Adrenal gland (tissue), 9 donors: ENCODE measurements at regions not wholly inside any gene's neighbourhood (a gene's known extent, or its start where the extent isn't known, plus 50 kb on each side); places are given as distances from the start of the nearest gene placed in this dataset.
"Not testable (repeated sequence)": the region's sequence is repeated elsewhere in the genome, so short reads cannot be mapped to it uniquely, and the experiment has no call there.

ENCODE experiments used
- DNase-seq, 7 donors: peaks; one replicate each; pipeline ENCODE4 v3.0.0-alpha.2; 2019 to 2020
- H3K27ac ChIP-seq, 5 donors: fragments of 200-600 bp; sonication (generic) in 4 of 5; 1 replicate in 3 of 5; 2 replicates in 2 of 5; pipeline versions ENCODE4 v1.5.1 to v1.8.0; 2016 to 2020; ENCODE audit warnings: mild to moderate bottlenecking in 1 of 5
- H3K27me3 ChIP-seq: fragments of 200-600 bp; 2 replicates; pipeline ENCODE4 v1.8.0; 2021
- H3K36me3 ChIP-seq, 2 donors: fragments of 200-600 bp; replicated peaks in 1 of 2; 1 replicate in 1 of 2; 2 replicates in 1 of 2; pipeline versions ENCODE4 v1.5.1 to v1.8.0; 2018 to 2022
- H3K4me1 ChIP-seq, 2 donors: fragments of 200-600 bp; replicated peaks in 1 of 2; 1 replicate in 1 of 2; 2 replicates in 1 of 2; pipeline versions ENCODE4 v1.5.1 to v1.8.0; 2018 to 2021
- H3K4me3 ChIP-seq, 4 donors: fragments of 200-600 bp; sonication (generic) in 3 of 4; one replicate each; pipeline ENCODE4 v1.5.1; 2016 to 2018
- H3K9me3 ChIP-seq, 3 donors: fragments of 200-600 bp; sonication (generic) in 1 of 3; replicated peaks in 1 of 3; 1 replicate in 2 of 3; 2 replicates in 1 of 3; pipeline versions ENCODE4 v1.5.1 to v1.8.0; 2016 to 2021
- POLR2A ChIP-seq, 2 donors: fragments of 450-650 bp; IDR thresholded peaks; one replicate each; pipeline ENCODE4 v1.6.1; 2017; ENCODE audit warnings: antibody characterized with exemption in 2 of 2, mild to moderate bottlenecking in 2 of 2, moderate library complexity in 1 of 2
- WGBS, 4 donors: extraction: QIAGEN DNeasy Blood & Tissue Kit in 2 of 4; methylation state at CpG; one replicate each; pipeline versions ENCODE4 v1.1.5 to v1.1.7; 2013 to 2017; 5-methylcytosine and 5-hydroxymethylcytosine counted together
- intact Hi-C, 2 donors: fragments of 100-400 bp; cut with DNase I; formaldehyde crosslinking; loops; one replicate each; pipeline versions ENCODE4 v1.14.1 to v1.15.0; 2022 to 2023
- TF ChIP-seq, protein P1 (sequence below), 6 experiments: fragments of 450-650 bp in 4 of 6; fragments of 200-600 bp in 2 of 6; sonication (generic) in 1 of 6; IDR thresholded peaks; 1 replicate in 5 of 6; 2 replicates in 1 of 6; pipeline versions ENCODE4 v1.5.1 to v1.8.0; 2016 to 2021; ENCODE audit warnings: antibody characterized with exemption in 6 of 6, mild to moderate bottlenecking in 2 of 6, moderate library complexity in 1 of 6
- donor health status: healthy with polysubstance abuse.
- donor health status: Bipolar disorder and iron deficiency.
- donor health status: DM: yes; HTN: yes; CAD: no.
- donor health status: DM: no; HTN: no; CAD: no.
- donor health status: DM: no; HTN: no; CAD: no.

DNA sequence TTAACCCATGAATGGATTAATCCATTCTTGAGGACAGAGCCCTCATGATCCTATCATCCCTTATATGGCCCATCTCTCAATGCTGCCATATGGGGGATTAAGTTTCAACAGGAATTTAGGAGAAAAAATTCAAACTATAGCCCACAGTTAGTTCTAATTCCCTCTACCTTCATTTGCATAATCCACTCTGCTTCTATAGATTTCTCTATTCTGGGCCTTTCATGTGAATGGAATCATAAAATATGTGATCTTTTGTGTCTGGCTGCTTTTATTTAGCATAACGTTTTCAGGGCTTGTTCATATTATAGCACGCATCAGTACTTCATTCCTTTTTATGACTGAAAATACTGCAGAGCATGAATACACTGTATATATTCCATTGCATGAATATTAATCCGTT, 55.4 kb downstream of the CTSL start:
- Histone ChIP-seq H3K4me1 (no peaks in the 10 kb centered on the region), H3K36me3 (no peaks in the 10 kb centered on the region), H3K9me3 (no peaks in the 10 kb centered on the region), H3K27ac (no peak overlapping the region), H3K4me3 (no peak overlapping the region), H3K27me3 (no peaks in the 10 kb centered on the region)
- no peak for DNase-seq
- intact Hi-C loops, result no loop called here
- 79 to 89% (median 84%) methylated on average over 3 of the region's 3 CpGs for WGBS, 4 donors
- no peak for TF ChIP-seq POLR2A (IDR thresholded peaks at IDR 0.05)
- TF ChIP-seq, protein P1, sequence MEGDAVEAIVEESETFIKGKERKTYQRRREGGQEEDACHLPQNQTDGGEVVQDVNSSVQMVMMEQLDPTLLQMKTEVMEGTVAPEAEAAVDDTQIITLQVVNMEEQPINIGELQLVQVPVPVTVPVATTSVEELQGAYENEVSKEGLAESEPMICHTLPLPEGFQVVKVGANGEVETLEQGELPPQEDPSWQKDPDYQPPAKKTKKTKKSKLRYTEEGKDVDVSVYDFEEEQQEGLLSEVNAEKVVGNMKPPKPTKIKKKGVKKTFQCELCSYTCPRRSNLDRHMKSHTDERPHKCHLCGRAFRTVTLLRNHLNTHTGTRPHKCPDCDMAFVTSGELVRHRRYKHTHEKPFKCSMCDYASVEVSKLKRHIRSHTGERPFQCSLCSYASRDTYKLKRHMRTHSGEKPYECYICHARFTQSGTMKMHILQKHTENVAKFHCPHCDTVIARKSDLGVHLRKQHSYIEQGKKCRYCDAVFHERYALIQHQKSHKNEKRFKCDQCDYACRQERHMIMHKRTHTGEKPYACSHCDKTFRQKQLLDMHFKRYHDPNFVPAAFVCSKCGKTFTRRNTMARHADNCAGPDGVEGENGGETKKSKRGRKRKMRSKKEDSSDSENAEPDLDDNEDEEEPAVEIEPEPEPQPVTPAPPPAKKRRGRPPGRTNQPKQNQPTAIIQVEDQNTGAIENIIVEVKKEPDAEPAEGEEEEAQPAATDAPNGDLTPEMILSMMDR (IDR thresholded peaks at IDR 0.05), result no peak

DNA sequence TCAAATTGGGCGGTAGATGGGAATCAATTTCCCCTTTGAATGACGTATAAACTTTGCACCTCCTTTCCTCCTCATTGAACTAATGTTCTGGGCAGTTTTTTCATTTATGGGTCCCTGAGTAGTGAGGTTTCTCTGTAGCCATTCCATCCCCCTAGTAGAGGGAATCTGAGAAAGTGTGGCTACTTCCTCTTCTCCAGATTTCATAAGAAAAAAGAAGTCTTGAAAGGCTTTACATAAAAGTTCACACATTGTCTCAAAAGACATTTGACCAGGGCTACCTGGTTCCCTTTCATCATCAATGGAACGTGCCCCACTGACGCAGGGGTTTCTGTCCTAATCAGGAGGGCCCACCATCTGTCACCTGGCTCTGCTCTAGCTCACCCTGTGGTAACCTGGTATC, 57.3 kb downstream of the CTSL start:
- no peaks in the 10 kb centered on the region for H3K4me1 ChIP-seq
- no peak overlapping the region for H3K27ac ChIP-seq
- H3K9me3 ChIP-seq, result no peaks in the 10 kb centered on the region
- H3K27me3 ChIP-seq, result no peaks in the 10 kb centered on the region
- WGBS, 4 donors, result 76 to 86% (median 79%) methylated on average over 4 of the region's 4 CpGs
- no peaks in the 10 kb centered on the region for H3K36me3 ChIP-seq
- no peak overlapping the region for H3K4me3 ChIP-seq
- intact Hi-C loops, result no loop called here
- DNase-seq, result no peak
- TF ChIP-seq POLR2A (IDR thresholded peaks at IDR 0.05), result no peak
- TF ChIP-seq, protein P1 (IDR thresholded peaks at IDR 0.05), result no peak

DNA sequence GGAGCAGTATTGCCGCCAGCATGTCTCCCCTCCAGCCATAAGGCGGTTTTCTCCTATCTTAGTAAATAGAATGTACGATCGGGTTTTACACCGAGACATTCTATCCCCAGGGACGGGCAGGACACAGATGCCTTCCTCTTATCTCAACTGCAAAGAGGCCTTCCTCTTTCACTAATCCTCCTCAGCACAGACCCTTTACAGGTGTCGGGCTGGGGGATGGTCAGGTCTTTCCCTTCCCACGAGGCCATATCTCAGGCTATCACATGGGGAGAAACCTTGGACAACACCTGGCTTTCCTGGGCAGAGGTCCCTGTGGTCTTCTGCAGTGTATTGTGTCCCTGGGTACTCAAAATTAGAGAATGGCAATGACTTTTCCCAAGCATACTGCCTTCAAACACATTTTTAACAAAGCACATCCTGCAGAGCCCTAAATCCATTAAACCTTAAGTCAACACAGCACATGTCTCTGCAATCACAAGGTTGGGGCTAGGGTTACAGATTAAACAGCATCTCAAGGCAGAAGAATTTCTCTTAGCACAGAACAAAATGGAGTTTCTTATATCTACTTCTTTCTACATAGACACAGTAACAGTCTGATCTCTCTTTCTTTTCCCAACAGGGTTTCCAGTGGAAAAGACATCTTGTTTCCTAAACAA, 59.5 kb downstream of the CTSL start:
- H3K4me3 ChIP-seq, H3K27ac ChIP-seq, H3K4me1 ChIP-seq, H3K9me3 ChIP-seq, H3K27me3 ChIP-seq, intact Hi-C loops, H3K36me3 ChIP-seq, DNase-seq: not testable (repeated sequence)
- WGBS, 4 donors, result 66 to 76% (median 70%) methylated on average over 7 to 8 of the region's 8 CpGs

DNA sequence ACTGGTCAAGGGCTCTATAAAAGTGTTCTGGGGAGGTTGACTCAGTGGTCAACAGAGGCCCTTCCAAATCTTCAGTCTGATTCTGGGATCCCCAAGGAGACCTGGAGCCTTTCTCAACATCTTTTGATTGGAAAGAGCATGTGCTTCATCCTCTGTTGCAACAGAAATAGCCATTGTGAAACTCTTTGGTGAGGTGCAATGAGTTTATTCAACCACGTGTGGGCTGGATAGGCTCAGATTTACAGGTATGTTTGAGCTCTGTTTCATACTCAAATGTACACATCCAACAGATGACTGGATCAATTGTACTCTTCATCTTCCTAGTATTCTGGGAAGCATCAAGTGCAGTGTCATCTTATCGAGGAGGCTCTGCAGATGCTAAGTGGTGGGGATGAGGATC, 60.5 kb downstream of the CTSL start:
- H3K4me3 ChIP-seq, result no peak overlapping the region
- no peak for DNase-seq
- TF ChIP-seq, protein P1 (IDR thresholded peaks at IDR 0.05), result no peak
- TF ChIP-seq POLR2A (IDR thresholded peaks at IDR 0.05), result no peak
- H3K27me3 ChIP-seq, result no peaks in the 10 kb centered on the region
- H3K4me1 ChIP-seq, result no peaks in the 10 kb centered on the region
- H3K27ac ChIP-seq, result no peak overlapping the region
- intact Hi-C loops, result no loop called here
- 74 to 88% (median 80%) methylated on average over 2 of the region's 2 CpGs for WGBS, 4 donors
- H3K9me3 ChIP-seq, result no peaks in the 10 kb centered on the region
- H3K36me3 ChIP-seq, result no peaks in the 10 kb centered on the region

DNA sequence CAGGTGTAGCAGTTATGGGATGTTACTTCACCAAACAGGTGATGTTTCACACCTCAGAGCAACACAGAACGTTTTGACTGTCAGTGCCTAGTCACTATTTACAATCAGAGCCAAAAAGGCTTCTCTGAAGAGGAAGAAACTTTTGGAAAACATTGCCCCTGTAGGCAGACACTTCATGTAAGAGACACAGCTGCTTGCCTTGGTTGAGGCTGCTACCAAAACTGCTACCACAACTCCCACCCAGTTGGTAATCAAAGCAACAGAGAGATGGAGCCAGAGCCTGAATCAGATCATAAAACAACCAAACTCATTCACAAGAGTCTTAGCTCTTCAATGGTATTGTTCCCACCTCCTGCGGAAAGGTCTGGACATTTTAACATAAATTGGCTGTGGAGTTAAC, 61.0 kb downstream of the CTSL start:
- H3K36me3 ChIP-seq, result no peaks in the 10 kb centered on the region
- no peak for DNase-seq
- intact Hi-C loops, result no loop called here
- H3K9me3 ChIP-seq, result no peaks in the 10 kb centered on the region
- WGBS, 4 donors, result 58 to 94% (median 65%) methylated on average over 1 to 2 of the region's 2 CpGs
- H3K4me3 ChIP-seq, result no peak overlapping the region
- H3K4me1 ChIP-seq, result no peaks in the 10 kb centered on the region
- no peaks in the 10 kb centered on the region for H3K27me3 ChIP-seq
- TF ChIP-seq POLR2A (IDR thresholded peaks at IDR 0.05), result no peak
- TF ChIP-seq, protein P1 (IDR thresholded peaks at IDR 0.05), result no peak
- H3K27ac ChIP-seq, result no peak overlapping the region
